ENCODE measurements at regions not wholly inside any gene's neighbourhood (a gene's known extent, or its start where the extent isn't known, plus 50 kb on each side); places are given as distances from the start of the nearest gene placed in this dataset.
"Not testable (repeated sequence)": the region's sequence is repeated elsewhere in the genome, so short reads cannot be mapped to it uniquely, and the experiment has no call there.

DNA sequence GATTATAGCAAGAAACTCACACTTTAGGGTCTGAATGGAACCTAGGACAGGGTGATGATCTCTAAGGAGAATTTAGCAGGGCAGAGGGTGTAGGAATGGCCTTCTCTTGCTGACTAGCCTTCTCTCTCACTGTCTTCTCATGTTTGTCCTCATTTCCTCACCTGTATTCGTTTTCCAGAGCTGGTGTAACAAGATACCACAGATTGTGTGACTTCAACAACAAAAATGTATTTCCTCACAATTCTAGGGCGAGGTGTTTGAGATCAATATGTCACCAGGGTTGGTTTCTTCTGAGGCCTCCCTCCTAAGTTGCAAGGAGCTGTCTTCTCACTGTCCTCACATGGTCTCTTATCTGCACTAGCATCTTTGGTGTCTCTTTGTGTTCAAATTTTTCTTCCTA, 177.9 kb upstream of the C1orf87 start:
- H3K27me3 Mint-ChIP-seq, result no peaks in the 10 kb centered on the region
- POLR2A ChIA-PET, result no interaction called here
- Histone ChIP-seq H3K27me3 (ENCODE audit: control insufficient read depth in 1 of 2, insufficient read depth in 2 of 2, low read length in 2 of 2) (no peaks in the 10 kb centered on the region), H3K4me1 (ENCODE audit: insufficient read depth, low read length) (no peaks in the 10 kb centered on the region), H3K36me3 (ENCODE audit: insufficient read depth, low read length) (no peaks in the 10 kb centered on the region), H3K4me3 (ENCODE audit: low read length) (no peak overlapping the region), H3K27ac (ENCODE audit: low read depth in 1 of 2, low read length in 2 of 2) (no peak overlapping the region), H3K9me3 (ENCODE audit: control insufficient read depth in 1 of 2, insufficient read depth in 1 of 2, low read length in 2 of 2) (no peaks in the 10 kb centered on the region)
- TF ChIP-seq, protein P1, sequence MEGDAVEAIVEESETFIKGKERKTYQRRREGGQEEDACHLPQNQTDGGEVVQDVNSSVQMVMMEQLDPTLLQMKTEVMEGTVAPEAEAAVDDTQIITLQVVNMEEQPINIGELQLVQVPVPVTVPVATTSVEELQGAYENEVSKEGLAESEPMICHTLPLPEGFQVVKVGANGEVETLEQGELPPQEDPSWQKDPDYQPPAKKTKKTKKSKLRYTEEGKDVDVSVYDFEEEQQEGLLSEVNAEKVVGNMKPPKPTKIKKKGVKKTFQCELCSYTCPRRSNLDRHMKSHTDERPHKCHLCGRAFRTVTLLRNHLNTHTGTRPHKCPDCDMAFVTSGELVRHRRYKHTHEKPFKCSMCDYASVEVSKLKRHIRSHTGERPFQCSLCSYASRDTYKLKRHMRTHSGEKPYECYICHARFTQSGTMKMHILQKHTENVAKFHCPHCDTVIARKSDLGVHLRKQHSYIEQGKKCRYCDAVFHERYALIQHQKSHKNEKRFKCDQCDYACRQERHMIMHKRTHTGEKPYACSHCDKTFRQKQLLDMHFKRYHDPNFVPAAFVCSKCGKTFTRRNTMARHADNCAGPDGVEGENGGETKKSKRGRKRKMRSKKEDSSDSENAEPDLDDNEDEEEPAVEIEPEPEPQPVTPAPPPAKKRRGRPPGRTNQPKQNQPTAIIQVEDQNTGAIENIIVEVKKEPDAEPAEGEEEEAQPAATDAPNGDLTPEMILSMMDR (IDR thresholded peaks at IDR 0.05), result no peak
- CTCF ChIA-PET, result no interaction called here
- intact Hi-C loops (cut with DNase I, micrococcal nuclease), result no loop called here
- H3K4me1 Mint-ChIP-seq (ENCODE audit: low read depth), result no peaks in the 10 kb centered on the region
- no peaks in the 10 kb centered on the region for H3K36me3 Mint-ChIP-seq (ENCODE audit: low read depth)
- no peak overlapping the region for H3K4me3 Mint-ChIP-seq
- no peak for DNase-seq
- H3K9me3 Mint-ChIP-seq, result no peaks in the 10 kb centered on the region
- H3K27ac Mint-ChIP-seq, result no peak overlapping the region
- no peak for ATAC-seq (ENCODE audit: poor library complexity)

DNA sequence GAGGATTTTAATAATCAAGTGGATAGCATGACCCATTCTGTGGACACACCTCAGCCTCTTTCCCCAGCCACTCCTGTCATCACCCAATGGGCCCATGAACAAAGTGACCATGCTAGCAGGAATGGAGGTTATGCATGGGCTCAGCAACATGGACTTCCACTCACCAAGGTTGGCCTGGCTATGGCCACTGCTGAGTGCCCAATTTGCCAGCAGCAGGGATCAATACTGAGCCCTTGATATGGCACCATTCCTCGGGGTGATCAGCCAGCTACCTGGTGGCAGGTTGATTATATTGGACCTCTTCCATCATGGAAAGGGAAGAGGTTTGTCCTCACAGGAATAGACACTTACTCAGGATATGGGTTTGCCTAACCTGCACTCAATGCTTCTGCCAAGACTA, 173.9 kb upstream of the C1orf87 start:
- H3K27me3 ChIP-seq (ENCODE audit: control insufficient read depth in 1 of 2, insufficient read depth in 2 of 2, low read length in 2 of 2); H3K4me3 ChIP-seq (ENCODE audit: low read length); H3K27ac ChIP-seq (ENCODE audit: low read depth in 1 of 2, low read length in 2 of 2); H3K36me3 Mint-ChIP-seq (ENCODE audit: low read depth); H3K9me3 ChIP-seq (ENCODE audit: control insufficient read depth in 1 of 2, insufficient read depth in 1 of 2, low read length in 2 of 2); H3K36me3 ChIP-seq (ENCODE audit: insufficient read depth, low read length); H3K4me1 ChIP-seq (ENCODE audit: insufficient read depth, low read length); H3K4me3 Mint-ChIP-seq; H3K27ac Mint-ChIP-seq; H3K4me1 Mint-ChIP-seq (ENCODE audit: low read depth); ATAC-seq (ENCODE audit: poor library complexity); CTCF ChIA-PET; intact Hi-C loops (cut with DNase I, micrococcal nuclease); H3K27me3 Mint-ChIP-seq; H3K9me3 Mint-ChIP-seq; DNase-seq; POLR2A ChIA-PET: not testable (repeated sequence)

DNA sequence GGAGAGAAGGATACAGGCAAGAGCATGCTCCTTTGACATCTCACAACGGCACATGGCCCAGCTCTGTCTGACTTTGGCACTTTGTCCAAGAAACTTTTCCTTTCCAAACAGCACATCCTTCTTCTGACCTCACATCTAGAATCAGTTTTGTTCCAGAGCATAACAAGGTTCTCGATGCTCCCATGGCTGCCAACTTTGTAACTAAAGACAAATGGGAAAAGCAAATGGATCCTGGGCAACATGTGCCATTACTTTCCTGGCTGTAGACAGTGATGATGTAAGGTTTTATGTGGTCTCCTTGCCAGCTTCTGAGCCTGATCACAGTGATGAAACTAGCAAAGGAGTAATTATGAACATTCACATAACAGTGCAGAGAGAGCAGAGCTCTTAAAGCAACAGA, 171.8 kb upstream of the C1orf87 start:
- Mint-ChIP-seq H3K27me3 (no peaks in the 10 kb centered on the region), H3K36me3 (ENCODE audit: low read depth) (no peaks in the 10 kb centered on the region)

DNA sequence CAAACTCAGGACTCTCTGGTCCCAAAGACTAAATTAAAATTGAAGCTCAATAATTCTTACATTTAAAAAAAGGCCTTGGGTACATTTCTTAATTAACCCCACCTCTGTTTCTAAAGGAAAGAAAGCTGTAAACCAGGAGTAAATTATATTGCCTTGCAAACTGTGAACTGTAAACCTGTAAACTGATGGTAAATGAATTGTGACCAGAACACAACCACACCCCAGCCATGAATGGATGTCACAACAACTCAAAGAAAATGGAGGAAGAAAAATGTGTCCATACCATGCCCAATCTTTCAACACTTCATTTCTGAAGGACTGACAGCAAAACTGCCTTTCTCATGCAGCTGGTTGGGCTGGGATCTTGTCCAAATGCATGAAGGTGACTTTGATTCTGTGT, 171.3 kb upstream of the C1orf87 start:
- Mint-ChIP-seq H3K36me3 (ENCODE audit: low read depth) (no peaks in the 10 kb centered on the region), H3K4me1 (ENCODE audit: low read depth) (no peaks in the 10 kb centered on the region), H3K27ac (no peak overlapping the region), H3K27me3 (no peaks in the 10 kb centered on the region), H3K9me3 (peaks cover 2% of the 10 kb centered on the region), H3K4me3 (no peak overlapping the region)
- Histone ChIP-seq H3K9me3 (ENCODE audit: control insufficient read depth in 1 of 2, insufficient read depth in 1 of 2, low read length in 2 of 2) (peaks cover 0 to 3% of the 10 kb centered on the region in 2 experiments), H3K27me3 (ENCODE audit: control insufficient read depth in 1 of 2, insufficient read depth in 2 of 2, low read length in 2 of 2) (no peaks in the 10 kb centered on the region), H3K27ac (ENCODE audit: low read depth in 1 of 2, low read length in 2 of 2) (no peak overlapping the region), H3K4me1 (ENCODE audit: insufficient read depth, low read length) (no peaks in the 10 kb centered on the region), H3K4me3 (ENCODE audit: low read length) (no peak overlapping the region), H3K36me3 (ENCODE audit: insufficient read depth, low read length) (no peaks in the 10 kb centered on the region)
- intact Hi-C loops (cut with DNase I, micrococcal nuclease), result no loop called here
- DNase-seq (no peak), ATAC-seq (ENCODE audit: poor library complexity) (no peak)
- POLR2A ChIA-PET, result no interaction called here
- CTCF ChIA-PET, result no interaction called here
- TF ChIP-seq, protein P1 (IDR thresholded peaks at IDR 0.05), result no peak

More for the DNA sequence above, 171.8 kb upstream of the C1orf87 start:
- H3K36me3 ChIP-seq (ENCODE audit: insufficient read depth, low read length), result no peaks in the 10 kb centered on the region
- H3K27ac ChIP-seq (ENCODE audit: low read depth in 1 of 2, low read length in 2 of 2), result no peak overlapping the region
- ATAC-seq (ENCODE audit: poor library complexity), result no peak
- intact Hi-C loops (cut with DNase I, micrococcal nuclease), result no loop called here
- POLR2A ChIA-PET, result no interaction called here
- TF ChIP-seq, protein P1 (IDR thresholded peaks at IDR 0.05), result no peak
- CTCF ChIA-PET, result no interaction called here
- H3K27ac Mint-ChIP-seq, result no peak overlapping the region
- no peaks in the 10 kb centered on the region for H3K4me1 Mint-ChIP-seq (ENCODE audit: low read depth)
- H3K9me3 ChIP-seq (ENCODE audit: control insufficient read depth in 1 of 2, insufficient read depth in 1 of 2, low read length in 2 of 2), result peaks cover 0 to 3% of the 10 kb centered on the region in 2 experiments
- H3K27me3 ChIP-seq (ENCODE audit: control insufficient read depth in 1 of 2, insufficient read depth in 2 of 2, low read length in 2 of 2), result no peaks in the 10 kb centered on the region
- no peak for DNase-seq
- no peak overlapping the region for H3K4me3 ChIP-seq (ENCODE audit: low read length)
- no peak overlapping the region for H3K4me3 Mint-ChIP-seq
- peaks cover 2% of the 10 kb centered on the region for H3K9me3 Mint-ChIP-seq
- H3K4me1 ChIP-seq (ENCODE audit: insufficient read depth, low read length), result no peaks in the 10 kb centered on the region

Measured in CD4-positive, alpha-beta T cell (primary cell).